HG03060 (cell line): ENCODE measurements at regions not wholly inside any gene's neighbourhood (a gene's known extent, or its start where the extent isn't known, plus 50 kb on each side); places are given as distances from the start of the nearest gene placed in this dataset.

ENCODE experiments used
- ATAC-seq: cut with Tn5 transposase; IDR thresholded peaks from one replicate; pipeline ENCODE4 v1.9.1; 2021; ENCODE audit warnings: low read depth, moderate number of reproducible peaks; ENCODE audit not compliant: unreplicated experiment

GRCh38 chr20:16942756-16943155, 194.6 kb downstream of the OTOR start:
- no peak for ATAC-seq

- no peak for ATAC-seq
Observed at GRCh38 chr20:16944745-16945144, 196.6 kb downstream of the OTOR start.

GRCh38 chr20:16945619-16946018, 197.5 kb downstream of the OTOR start:
- no peak for ATAC-seq

DNA sequence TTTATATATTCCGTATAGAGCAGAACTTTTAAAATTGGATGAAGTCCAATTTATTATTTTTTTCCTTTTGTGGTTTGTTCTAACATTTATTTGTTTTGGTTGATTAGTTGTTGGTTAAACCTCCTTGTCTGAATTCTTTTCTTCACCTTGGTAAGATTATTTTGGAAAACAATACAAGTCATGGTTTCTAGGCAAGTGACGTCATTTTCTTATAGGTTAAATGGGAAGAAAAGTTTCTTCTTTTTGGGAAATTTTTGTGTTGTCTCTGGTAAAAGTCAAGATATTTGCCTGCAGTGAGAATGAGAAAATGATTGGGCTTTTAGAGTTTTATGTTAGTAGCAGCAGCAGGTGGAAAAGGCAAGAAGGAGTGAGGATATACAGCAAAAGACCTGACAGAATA, 197.9 kb downstream of the OTOR start:
- ATAC-seq: no peak

DNA sequence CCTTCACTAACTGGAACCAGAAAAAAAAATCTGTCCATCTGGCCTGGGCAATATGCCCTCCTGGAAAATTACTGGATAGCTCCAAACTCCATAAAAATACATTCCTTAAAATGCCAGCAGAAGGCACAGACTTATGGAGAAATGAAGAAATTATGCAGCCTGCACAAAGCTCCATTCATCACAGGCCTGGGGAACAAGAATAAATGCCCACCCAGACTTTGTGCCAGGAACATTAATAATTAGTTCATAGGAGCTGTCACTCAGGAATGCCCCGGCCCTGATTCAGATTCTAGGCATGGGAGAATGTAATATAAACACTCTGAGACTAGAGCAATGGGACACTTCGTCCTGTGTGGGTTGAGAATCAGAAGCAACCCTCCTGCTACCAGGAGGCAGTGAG, 199.3 kb downstream of the OTOR start:
- no peak for ATAC-seq

- no peak for ATAC-seq
Observed at GRCh38 chr20:16951876-16952275, 203.7 kb downstream of the OTOR start.

DNA sequence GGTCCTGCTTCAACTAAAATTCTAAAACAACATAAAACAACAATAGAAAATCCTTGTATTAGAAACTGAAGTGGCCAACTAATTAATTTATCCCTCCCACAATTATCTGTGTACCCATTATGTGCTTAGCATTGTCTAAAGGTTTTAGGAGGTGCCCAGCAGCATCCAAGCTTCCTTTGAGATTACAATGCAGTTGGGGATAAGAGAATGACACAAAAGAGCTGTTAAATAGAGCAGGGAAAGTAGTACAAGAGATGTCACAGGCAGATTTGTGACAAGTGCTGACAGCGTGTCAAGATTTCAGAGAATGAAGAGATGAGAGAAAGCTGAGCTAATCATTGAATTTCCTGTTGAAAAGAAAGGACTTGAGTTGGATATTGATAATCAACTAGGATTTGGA, 204.8 kb downstream of the OTOR start:
- no peak for ATAC-seq

DNA sequence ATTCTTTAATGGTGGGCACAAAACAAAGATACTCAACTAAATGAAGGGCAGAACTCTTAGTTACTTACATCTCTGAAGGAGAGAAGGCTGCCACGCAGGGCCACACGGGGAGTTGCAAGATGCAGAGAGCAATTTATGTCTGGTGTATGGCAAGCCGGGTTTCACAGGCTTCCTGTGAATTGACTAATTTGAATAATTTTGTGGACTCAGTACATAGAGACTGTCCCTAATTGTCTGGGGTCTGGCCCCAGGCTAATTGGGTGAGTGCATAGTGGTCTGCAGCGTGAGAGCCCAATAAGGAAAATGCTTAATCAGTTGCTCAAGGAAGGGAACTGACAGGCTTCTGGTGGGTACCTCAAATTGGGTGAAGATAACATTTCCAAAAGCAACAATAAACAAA, 205.7 kb downstream of the OTOR start:
- ATAC-seq: no peak

DNA sequence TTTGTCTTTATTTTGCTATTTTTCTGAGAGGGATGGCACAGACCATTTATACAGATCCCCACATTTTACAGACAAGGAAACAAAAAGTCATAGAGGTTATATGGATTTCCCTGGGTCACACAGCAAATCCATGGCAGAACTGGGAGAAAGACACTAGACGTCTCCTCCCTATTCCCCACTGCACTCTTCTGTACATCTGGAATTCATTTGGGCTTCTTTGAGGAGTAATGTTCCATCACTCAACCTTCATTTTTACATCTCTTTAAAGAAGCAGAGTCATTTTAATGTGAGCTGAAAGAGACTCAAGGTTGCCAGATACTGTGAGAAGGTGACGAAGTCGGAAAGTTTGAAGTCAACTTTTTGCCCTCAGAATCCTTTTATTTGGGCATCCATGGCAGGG, 207.3 kb downstream of the OTOR start:
- ATAC-seq: no peak

DNA sequence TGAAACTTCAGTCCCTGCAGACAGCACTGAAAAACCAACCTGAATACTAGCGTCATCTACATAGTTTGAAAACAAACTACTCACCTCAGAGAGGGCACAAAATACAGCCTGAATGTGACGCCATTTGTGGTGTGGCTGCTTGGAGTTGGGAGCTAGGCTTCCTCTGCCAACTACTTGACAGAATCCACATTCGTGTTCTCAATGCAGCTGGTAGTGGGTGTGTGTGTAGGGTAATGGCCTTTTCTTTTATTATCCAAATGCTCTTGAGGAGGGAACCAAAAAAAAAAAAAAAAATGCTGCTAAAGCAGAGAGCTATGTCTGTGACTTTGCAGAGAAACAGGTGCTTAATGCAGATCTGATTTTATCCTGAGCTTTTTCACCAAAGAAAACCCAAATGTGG, 207.8 kb downstream of the OTOR start:
- no peak for ATAC-seq

DNA sequence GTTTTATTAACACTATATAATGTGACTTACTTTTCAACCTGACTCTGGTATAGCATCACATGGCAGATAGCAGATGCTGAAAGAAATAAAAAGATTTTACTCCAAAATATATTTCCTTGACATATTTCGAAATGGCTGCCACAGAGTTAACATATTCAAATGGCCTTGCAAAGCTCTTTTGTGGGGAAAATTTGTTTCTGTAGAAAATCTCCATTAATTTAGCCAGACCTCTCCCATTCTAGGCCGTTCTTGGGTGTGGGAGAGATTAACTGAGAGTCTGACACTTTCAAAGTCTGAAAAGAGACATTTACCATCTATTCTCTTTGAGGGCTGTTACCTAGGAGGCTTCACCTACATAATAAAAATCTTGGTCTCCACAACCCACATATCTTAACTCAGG, 217.2 kb downstream of the OTOR start:
- ATAC-seq: no peak

DNA sequence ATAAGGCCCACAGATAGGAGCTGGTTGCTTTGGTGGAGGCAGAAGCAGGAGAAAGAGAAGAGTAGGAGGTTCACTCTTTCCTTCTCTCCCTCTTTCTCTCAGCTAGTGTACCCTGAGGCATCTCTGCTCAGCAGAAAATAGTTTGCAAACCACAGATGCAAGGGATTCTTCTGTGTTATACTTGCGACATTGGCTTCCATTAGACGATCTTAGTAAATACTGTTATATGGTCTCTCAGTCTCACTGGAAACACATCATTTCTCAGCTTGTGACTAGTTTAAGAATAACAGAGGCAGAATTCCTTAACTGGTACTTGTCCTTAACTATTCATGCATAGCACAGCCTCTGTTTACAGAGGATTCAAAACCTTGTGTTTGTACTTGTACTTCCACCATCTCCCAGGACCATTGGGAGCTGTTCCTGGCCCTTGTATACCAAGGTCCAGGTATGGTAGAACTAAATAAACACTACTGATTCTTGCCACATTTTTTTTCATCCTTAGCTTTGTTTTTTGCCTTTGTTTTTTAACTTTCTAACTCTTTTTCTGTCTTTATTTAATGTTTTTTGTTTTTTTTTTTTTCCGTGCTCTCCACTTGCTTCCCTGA, 218.2 kb downstream of the OTOR start:
- ATAC-seq: no peak

DNA sequence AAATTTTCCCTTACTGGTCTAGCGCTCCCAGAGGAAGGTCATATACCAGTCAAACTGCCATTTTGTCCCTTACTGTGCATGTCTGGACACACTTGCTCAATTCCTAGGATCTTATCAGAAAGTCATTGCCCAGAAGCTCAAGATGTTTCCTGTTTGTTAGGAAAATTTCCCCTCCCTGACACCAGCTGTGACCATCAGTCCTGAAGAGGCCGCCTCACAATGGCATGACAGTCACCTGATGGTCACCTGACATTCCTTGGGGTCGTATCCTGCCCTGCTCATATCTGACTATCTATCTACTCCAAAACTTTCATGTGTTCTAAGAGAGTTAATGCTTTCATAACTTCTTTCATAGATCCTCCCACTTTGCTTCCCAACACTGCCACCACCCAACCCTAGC, 219.9 kb downstream of the OTOR start:
- no peak for ATAC-seq

DNA sequence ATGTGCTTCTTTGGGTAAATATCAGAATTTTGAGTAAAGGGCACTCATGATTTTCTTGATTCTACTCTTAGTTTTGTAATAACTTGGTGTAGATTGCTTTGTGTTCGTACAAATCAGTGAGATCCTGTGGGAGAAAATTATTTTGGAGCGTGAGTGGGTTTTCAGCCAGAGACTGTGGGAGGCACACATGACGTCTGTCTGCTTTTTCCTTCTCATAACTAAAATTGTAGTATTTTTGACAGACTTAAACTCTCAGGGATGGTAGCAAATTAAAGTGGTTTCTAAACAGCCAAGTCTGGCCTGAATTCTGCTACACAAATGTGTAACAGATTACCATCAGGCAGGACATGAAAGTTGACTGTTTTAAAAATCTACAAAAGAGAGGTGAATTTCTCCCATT, 222.6 kb downstream of the OTOR start:
- ATAC-seq: no peak

DNA sequence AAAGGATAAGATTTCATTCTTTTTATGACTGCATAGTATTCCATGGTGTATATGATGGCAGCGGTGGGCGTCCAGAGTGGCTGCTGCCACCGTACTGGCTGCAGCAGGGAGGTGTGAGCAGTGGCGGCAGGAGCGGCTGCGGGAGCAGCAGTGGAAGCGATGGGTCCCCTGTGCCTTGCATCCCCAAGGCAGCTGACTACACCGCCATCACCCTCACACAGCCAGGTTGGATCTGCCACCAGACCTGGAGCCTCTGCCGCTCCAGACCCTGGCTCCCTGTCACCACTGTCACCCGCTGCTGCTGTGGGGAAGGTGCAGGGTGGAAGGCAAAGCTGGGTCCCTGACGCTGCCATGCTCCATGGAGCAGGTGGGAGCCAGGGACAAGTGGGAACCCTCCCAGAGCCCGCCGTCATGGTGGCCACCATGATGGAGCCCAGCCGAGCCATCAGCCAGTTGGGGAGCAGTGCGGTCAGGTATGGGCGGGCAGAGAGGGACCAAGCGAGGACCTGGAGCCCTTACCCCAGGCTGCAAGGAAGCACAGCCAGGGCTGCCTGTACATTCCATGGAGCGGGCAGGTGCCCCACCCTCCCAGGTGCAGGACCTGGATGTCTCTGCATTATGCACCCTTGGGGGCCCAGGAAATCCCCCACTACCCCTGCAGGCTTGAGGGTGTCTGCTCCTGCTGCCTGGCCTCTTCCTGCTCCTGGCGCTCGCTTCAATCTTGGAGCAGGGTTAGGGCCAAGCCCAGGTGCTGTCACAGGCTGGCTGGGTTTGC, 226.1 kb downstream of the OTOR start:
- ATAC-seq: no peak

GRCh38 chr20:16974855-16975162, 226.7 kb downstream of the OTOR start:
- no peak for ATAC-seq

GRCh38 chr20:16975682-16976081, 227.5 kb downstream of the OTOR start:
- ATAC-seq: no peak

DNA sequence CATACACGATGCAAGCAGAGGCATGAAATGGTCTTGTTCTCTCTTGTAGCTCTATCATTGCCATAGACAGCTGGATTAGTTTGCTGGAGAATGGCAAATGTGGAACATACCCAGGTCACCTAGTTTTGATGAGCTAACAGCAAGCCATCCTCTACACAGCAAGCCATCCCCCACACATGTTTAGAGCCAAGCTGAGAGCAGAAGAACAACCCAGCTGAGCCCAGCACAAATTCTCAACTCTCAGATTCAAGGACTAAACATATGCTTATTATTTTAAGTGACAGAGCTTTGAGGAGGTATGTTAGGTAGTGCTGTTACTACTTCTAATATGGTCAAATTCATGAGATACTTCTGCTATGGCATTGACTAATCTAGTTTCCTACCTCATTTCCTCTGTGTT, 230.3 kb downstream of the OTOR start:
- ATAC-seq: no peak

DNA sequence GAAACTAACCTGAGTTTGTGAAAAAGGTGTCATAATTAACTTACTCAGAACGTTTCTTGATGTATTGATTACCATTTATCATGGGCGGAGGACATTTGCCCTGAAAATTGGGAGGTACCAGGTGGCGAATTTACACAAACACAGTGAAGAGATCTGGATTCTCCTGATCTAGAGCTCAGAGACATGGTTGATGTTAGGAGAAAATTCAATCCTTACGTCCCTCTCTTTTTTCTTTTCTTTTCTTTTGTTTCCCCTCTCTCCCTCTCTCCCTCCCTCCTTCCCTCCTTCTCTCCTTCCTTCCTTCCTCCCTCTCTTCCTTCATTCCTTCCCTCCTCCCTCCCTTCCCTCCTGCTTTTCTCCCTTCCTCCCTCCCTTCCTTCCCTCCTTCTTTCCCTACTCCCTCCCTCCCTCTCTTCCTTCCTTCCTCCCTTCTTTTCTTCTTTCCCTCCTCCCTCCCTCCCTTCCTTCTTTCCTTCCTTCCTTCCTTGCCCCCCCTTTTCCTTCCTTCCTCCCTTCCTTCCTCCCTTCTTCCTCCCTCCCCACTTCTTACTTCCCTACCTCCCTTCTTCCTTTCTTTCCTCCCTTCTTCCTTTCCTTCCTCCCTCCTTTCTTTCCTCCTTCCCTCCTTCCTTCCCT, 234.1 kb downstream of the OTOR start:
- ATAC-seq: no peak

DNA sequence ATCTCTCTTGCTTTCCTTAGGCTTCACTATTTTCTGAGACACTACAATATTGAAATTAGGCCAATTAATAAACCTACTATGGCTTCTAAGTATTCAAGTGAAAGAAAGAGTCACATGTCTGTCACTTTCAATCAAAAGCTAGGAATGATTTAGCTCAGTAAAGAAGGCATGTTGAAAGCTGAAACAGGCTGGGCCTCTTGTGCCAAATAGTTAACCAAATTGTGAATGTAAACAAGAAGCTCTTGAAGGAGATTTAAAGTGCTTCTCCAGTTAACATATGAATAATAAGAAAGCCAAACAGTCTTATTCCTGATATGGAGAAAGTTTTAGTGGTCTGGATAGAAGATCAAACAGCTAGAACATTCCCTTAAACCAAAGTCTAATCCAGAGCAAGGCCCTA, 236.3 kb downstream of the OTOR start:
- ATAC-seq: no peak

DNA sequence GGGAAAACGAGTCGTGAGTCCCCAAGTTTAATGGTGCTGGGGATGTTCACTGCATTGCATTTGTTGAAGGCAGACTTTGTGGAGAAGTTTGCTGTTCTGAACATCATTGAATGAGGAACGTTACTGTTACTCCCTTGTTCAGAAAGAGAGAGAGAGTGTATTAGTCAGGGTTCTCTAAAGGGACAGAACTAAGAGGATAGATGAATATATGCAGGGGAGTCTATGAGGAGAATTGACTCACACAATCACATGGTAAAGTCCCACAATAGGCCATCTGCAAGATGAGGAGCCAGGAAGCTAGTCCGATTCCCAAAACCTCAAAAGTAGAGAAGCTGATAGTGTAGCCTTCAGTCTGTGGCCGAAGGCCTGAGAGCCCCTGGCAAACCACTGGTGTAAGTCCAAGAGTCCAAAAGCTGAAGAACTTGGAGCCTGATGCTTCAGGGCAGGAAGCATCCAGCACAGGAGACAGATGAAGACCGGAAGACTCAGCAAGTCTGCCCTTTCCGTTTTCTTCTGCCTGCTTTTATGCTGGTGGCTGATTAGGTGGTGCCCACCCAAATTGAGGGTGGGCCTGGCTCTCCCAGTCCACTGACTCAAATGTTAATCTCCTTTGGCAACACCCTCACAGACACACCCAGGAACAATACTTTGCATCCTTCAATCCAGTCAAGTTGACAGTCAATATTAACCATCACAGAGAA, 223.5 kb upstream of the PCSK2 start:
- no peak for ATAC-seq

DNA sequence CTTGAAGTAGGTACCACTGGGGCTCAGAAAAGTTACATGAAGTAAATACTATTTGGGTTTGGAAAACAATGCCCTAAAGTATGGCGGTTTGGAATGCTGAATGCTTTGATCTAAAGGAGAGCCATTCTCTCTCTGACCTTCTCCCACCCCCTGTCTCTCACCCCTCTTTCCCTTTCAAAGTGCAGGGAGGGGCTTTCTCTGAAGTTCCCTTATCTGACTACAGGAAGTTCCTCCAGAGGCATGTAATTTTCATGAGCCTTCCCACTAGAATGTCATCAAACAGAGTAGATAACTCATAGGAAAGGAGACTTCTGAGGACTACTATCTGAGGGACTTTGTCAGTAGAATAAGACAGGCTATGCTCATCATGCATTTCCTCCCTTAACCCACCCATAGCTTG, 216.7 kb upstream of the PCSK2 start:
- no peak for ATAC-seq
